ENCODE measurements at regions not wholly inside any gene's neighbourhood (a gene's known extent, or its start where the extent isn't known, plus 50 kb on each side); places are given as distances from the start of the nearest gene placed in this dataset.

DNA sequence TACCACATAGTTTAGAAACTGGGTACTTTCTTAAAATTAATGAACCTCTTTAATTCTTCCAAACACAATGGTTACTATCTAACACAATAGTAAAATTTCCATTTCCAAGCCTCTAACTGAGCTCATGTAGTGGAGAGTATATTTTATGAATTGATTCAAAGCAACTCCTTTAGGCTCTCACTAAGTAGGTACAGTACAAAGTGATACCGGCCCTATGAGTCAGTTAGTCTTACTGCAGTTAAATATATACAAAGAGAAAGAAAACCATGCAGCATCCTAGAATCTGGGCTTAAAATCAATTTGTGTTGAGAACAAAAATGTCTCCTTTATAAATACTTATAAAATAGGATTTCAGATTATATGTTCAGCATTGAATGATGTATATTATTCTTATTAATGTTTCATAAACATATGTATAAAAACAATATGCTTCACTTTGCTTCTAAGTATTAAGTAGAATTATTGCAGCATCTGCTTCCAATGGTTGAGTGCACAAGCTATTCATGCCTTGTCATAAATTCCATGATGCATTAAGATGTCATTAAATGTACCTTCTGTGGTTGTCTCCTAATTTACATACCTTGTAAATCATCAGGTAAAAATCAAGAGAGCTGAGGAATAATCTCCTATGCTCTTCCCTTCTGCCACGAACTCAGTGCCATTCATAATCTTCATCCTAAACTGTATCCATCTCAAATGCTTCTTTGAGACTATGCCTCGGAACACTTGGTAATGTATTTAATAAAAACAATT is 1037.8 kb downstream of the STPG2 start:
- TF ChIP-seq CTCF (conservative IDR thresholded peaks at IDR 0.05) = no peak
- TF ChIP-seq ZFX (IDR thresholded peaks at IDR 0.05) = no peak
